GM19397 (cell line): ENCODE measurements at regions not wholly inside any gene's neighbourhood (a gene's known extent, or its start where the extent isn't known, plus 50 kb on each side); places are given as distances from the start of the nearest gene placed in this dataset.

Experiments used
- ATAC-seq: cut with Tn5 transposase; IDR thresholded peaks from one replicate; pipeline ENCODE4 v1.9.1; 2021; ENCODE audit warnings: mild to moderate bottlenecking, moderate library complexity; ENCODE audit not compliant: unreplicated experiment

GRCh38 chr2:204313256-204313655 is 232.0 kb upstream of the PARD3B start:
- no peak for ATAC-seq

DNA sequence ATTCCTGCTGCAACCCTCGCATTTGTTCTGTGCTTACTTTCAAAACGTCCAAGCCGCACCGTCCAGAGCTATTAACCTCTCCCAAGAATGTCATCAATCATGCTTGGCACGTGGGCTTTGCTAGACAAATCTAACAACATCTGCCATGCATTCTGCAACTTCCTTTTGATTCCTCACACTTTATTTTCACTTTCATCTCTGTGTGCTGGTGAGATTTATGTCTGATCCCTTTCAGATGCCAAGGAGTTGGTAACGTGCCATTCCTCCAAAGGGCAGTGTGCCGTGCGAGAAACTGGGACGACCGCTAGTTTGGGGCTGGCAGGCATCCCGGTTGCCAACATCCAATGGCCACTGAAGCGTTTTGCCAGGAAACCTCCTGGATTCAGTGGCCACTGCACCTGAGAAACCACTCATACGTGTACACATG is 230.0 kb upstream of the PARD3B start:
- ATAC-seq = no peak

- no peak for ATAC-seq
Observed at GRCh38 chr2:204317640-204318039, 227.6 kb upstream of the PARD3B start.

GRCh38 chr2:204321027-204321800 is 224.1 kb upstream of the PARD3B start:
- no peak for ATAC-seq

- ATAC-seq = no peak
Observed at GRCh38 chr2:204321910-204322751, 223.1 kb upstream of the PARD3B start.

DNA sequence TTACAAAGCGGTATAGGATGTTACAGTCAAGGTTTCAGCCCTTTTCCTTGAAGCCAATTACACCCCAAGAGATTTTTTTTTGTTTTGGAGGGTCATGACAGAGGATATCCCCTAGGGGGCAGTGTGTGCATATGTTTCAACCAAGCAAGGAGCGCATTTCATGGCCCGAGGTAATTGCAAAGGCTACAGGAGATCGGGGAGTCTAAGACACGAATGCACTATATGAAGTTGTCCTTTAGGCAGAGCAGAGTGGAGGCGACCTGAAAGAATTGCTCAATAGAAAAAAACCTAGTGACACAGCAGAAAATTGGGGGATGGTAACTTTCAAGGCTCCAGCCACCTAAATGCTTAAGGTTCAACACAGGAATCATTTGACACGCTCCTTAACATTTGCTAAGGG is 219.8 kb upstream of the PARD3B start:
- ATAC-seq = peak; percentile 58

GRCh38 chr2:204328373-204328772 is 216.9 kb upstream of the PARD3B start:
- ATAC-seq = no peak

DNA sequence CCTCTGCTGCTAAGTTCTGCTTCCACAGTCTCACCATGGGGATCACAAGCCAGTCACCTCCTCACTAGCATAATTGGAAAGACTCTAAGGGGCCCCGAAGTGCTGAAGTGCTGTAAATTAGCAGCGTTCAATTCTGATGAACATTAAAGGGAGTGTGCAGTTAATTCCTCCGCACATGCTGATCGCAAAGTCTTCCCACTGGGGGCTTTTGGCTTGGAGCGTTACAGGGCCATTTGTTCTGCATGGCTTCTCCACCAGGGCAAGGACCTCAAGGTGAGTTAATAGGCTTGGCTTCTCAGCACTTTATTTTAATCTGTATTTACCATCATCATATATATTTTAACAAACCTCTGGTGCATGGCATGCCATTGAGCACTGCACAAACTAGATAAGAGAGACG is 216.3 kb upstream of the PARD3B start:
- no peak for ATAC-seq

GRCh38 chr2:204329532-204329931 is 215.7 kb upstream of the PARD3B start:
- ATAC-seq = no peak

GRCh38 chr2:204331180-204331579 is 214.1 kb upstream of the PARD3B start:
- no peak for ATAC-seq

GRCh38 chr2:204331988-204332387 is 213.3 kb upstream of the PARD3B start:
- ATAC-seq = no peak

GRCh38 chr2:204332706-204333105 is 212.6 kb upstream of the PARD3B start:
- no peak for ATAC-seq

- no peak for ATAC-seq
Observed at GRCh38 chr2:204333861-204334260, 211.4 kb upstream of the PARD3B start.

- ATAC-seq = no peak
Observed at GRCh38 chr2:204335451-204336058, 209.7 kb upstream of the PARD3B start.

DNA sequence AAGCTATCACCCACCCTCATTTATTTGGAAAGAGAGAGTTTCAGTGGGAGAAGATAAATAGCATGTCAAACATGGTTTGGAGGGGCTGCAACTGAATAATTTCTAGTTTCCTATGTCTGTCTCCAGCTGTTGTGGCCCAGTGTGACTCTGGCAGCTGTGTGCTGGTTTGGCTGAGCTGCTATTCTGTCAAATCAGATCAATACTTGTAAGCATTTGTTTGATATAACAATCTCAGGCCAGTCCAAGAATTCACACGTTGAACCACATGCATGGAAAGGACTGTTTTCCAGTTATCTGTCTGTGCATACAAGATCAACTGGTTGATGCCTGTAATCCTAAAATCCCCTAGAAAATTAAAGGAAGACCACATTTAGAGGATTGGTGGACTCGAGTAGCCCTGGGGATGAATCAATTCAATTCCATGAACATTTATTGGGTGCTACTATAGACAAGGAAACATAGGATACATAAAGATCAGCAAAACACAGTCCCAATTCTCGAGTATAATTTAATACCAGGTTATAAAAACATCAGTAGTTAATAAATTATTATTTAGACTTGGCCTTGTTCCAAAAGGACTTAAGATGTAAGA is 209.0 kb upstream of the PARD3B start:
- no peak for ATAC-seq

GRCh38 chr2:204337638-204338037 is 207.6 kb upstream of the PARD3B start:
- ATAC-seq = no peak

DNA sequence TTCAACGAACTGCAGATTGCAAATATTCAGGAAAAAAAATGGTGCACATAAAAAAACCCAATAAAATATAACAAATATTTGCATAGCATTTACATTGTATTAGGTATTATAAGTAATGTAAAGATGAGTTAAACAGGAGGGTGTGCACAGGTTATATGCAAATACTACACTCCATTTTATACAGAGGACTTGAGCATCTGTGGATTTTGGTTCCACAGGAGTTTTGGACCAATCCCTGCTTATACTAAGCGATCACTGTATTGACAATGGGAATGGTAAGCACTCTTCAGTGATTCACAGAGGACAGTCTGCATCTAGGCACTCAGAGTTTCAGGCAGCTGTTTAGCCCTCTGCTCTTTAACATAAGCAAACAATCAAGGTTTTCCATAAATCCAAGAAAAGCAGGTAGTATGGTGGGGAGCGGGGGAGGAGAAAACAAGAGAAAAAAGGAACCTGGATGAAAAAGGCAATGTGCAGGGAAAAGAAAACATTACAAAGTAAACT is 206.0 kb upstream of the PARD3B start:
- no peak for ATAC-seq

- no peak for ATAC-seq
Observed at GRCh38 chr2:204340511-204340910, 204.8 kb upstream of the PARD3B start.

DNA sequence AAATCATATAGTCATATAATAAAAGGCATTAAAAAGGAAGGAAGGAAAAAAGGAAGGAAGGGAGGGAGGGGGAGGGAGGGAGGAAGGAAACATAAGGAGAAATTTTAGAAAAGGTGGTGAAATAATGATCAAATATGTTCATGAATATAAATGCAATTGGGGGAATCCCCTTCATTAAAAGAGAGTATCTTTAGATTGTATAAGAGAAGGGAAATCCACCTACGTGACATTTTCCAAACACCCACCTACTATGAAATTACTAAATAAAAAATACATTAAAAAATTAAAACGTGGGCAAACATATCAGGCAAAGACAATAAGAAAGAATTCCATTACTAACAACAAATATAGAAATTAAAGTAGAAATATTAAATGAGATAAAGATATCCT is 203.4 kb upstream of the PARD3B start:
- ATAC-seq = no peak

DNA sequence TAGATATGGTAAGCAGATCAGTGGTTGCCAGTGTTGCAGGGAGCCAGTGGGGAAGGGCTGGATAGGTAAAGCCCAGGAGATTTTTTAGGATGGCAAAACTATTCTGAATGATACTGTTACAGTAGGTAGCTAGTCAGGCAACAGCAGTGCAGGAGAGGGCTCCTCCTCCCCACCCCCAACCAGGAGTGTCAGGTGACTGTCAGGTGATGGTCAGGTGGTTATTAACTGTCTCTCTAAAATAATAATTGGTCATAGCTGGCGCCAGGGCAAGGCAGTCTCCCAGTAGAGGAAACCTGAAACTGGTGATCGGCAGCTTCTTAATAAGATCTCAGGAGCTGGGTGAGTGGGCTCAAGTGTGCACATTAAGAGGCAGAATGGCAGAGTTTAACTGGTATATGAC is 201.6 kb upstream of the PARD3B start:
- no peak for ATAC-seq

DNA sequence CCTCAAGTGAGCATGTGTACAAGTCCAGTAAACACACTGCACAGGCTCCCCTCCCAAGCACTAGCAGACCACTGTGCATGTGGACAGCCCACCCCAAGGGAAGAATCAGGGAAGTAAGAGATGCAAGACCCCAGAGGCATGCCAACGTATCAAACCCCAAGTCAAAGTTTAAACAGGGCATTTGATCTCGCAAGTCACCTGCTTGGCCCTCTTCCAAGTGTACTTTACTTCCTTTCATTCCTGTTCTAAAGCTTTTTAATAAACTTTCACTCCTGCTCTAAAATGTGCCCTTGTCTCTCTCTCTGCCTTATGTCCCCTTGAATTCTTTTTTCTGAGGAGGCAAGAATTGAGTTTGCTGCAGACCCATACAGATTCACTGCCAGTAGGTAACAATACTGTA is 201.2 kb upstream of the PARD3B start:
- ATAC-seq = no peak
